Liver (tissue), 8 donors: ENCODE measurements at regions not wholly inside any gene's neighbourhood (a gene's known extent, or its start where the extent isn't known, plus 50 kb on each side); places are given as distances from the start of the nearest gene placed in this dataset.

ENCODE experiments used
- DNase-seq: peaks from one replicate; pipeline ENCODE4 v3.0.0-alpha.2; 2017; ENCODE audit warnings: low spot score
- H3K27ac ChIP-seq, 2 donors: one replicate each; pipeline ENCODE4 v1.7.0; 2013; ENCODE audit warnings: inconsistent platforms in 2 of 2, low read length in 2 of 2, control low read depth in 1 of 2, low read depth in 1 of 2, mild to moderate bottlenecking in 1 of 2
- H3K27me3 ChIP-seq, 4 donors: one replicate each; pipeline versions ENCODE4 v1.6.1 to v1.7.0; 2013; ENCODE audit warnings: low read length in 3 of 4, inconsistent platforms in 1 of 4, mild to moderate bottlenecking in 1 of 4, moderate library complexity in 1 of 4; ENCODE audit not compliant: control insufficient read depth in 4 of 4, insufficient read depth in 4 of 4
- H3K36me3 ChIP-seq, 4 donors: one replicate each; pipeline versions ENCODE4 v1.6.1 to v1.7.0; 2013; ENCODE audit warnings: low read length in 3 of 4, mild to moderate bottlenecking in 3 of 4, low read depth in 1 of 4, moderate library complexity in 1 of 4; ENCODE audit not compliant: control insufficient read depth in 4 of 4, insufficient read depth in 3 of 4
- H3K4me1 ChIP-seq, 4 donors: one replicate each; pipeline versions ENCODE4 v1.6.1 to v1.7.0; 2013; ENCODE audit warnings: low read length in 3 of 4, mild to moderate bottlenecking in 3 of 4, moderate library complexity in 1 of 4; ENCODE audit not compliant: control insufficient read depth in 4 of 4, insufficient read depth in 4 of 4
- H3K4me3 ChIP-seq, 3 donors: one replicate each; pipeline versions ENCODE4 v1.6.1 to v1.7.0; 2013; ENCODE audit warnings: low read length in 3 of 3, control low read depth in 1 of 3, low read depth in 1 of 3, mild to moderate bottlenecking in 1 of 3
- H3K9ac ChIP-seq, 2 donors: one replicate each; pipeline ENCODE4 v1.7.0; 2013; ENCODE audit warnings: low read length in 2 of 2, mild to moderate bottlenecking in 2 of 2, moderate library complexity in 2 of 2, control low read depth in 1 of 2, low read depth in 1 of 2
- H3K9me3 ChIP-seq, 4 donors: one replicate each; pipeline versions ENCODE4 v1.6.1 to v1.7.0; 2013; ENCODE audit warnings: low read length in 3 of 4; ENCODE audit not compliant: control insufficient read depth in 4 of 4
- FOXA1 ChIP-seq: IDR thresholded peaks from 2 replicates; pipeline ENCODE4 v1.6.1; 2016; ENCODE audit warnings: antibody characterized with exemption
- FOXA2 ChIP-seq: IDR thresholded peaks from 2 replicates; pipeline ENCODE4 v1.6.1; 2016; ENCODE audit warnings: antibody characterized with exemption
- HNF4A ChIP-seq, 2 donors: conservative IDR thresholded peaks; 2 replicates each; pipeline ENCODE4 v1.6.1; 2016; ENCODE audit warnings: antibody characterized with exemption in 2 of 2, mild to moderate bottlenecking in 2 of 2
- HNF4G ChIP-seq: IDR thresholded peaks from 2 replicates; pipeline ENCODE4 v1.6.1; 2016; ENCODE audit warnings: antibody characterized with exemption
- NR2F2 ChIP-seq: IDR thresholded peaks from 2 replicates; pipeline ENCODE4 v1.6.1; 2016; ENCODE audit warnings: antibody characterized with exemption
- RAD21 ChIP-seq, 2 donors: IDR thresholded peaks; 2 replicates each; pipeline ENCODE4 v1.6.1; 2016; ENCODE audit warnings: antibody characterized with exemption in 2 of 2, mild to moderate bottlenecking in 2 of 2
- RXRA ChIP-seq, 2 donors: IDR thresholded peaks; 2 replicates each; pipeline ENCODE4 v1.6.1; 2017 to 2018; ENCODE audit warnings: antibody characterized with exemption in 2 of 2, mild to moderate bottlenecking in 1 of 2
- SP1 ChIP-seq: IDR thresholded peaks from 2 replicates; pipeline ENCODE4 v1.6.1; 2018; ENCODE audit warnings: antibody characterized with exemption, mild to moderate bottlenecking
- YY1 ChIP-seq: IDR thresholded peaks from 2 replicates; pipeline ENCODE4 v1.6.1; 2016; ENCODE audit warnings: antibody characterized with exemption, mild to moderate bottlenecking
- whole genome bisulfite sequencing: extraction: QIAGEN DNeasy Blood & Tissue Kit; methylation state at CpG from one replicate; pipeline ENCODE4 v1.1.7; 2013; 5-methylcytosine and 5-hydroxymethylcytosine counted together
- TF ChIP-seq, protein P1 (sequence below): IDR thresholded peaks from 2 replicates; pipeline ENCODE4 v1.6.1; 2016; ENCODE audit warnings: antibody characterized with exemption
- TF ChIP-seq, protein P2 (sequence below): IDR thresholded peaks from 2 replicates; pipeline ENCODE4 v1.6.1; 2016; ENCODE audit warnings: antibody characterized with exemption
- TF ChIP-seq, protein P3 (sequence below): IDR thresholded peaks from 2 replicates; pipeline ENCODE4 v1.6.1; 2016; ENCODE audit warnings: antibody characterized with exemption, mild to moderate bottlenecking
- TF ChIP-seq, protein P4 (sequence below): fragments of 150-350 bp; IDR thresholded peaks from 2 replicates; pipeline ENCODE4 v1.5.1; 2017; ENCODE audit warnings: improper control_type of control experiment, low read depth, low read length; ENCODE audit not compliant: missing input control
- donor health status: healthy.
- donor health status: healthy.
- donor health status: healthy.
- donor health status: healthy.
- donor health status: healthy.

DNA sequence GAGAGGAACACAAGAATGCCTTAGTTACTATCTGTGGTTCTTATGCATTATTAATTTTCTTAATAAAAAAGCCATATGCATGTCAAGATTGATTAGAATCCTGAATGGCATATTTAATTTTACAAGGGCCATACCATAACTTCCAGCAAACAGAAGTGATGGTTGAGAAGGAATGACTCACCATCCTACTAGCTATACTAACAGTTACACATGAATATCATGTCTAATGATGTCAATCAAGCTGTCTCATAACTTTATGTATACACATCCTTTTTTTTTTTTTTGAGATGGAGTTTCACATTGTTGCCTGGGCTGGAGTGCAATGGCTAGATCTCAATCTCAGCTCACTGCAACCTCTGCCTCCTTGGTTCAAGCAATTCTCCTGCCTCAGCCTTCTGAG is 1123.9 kb downstream of the NLGN4Y start:
- Histone ChIP-seq H3K27ac (no peak overlapping the region), H3K4me3 (no peak overlapping the region), H3K9me3 (no peaks in the 10 kb centered on the region), H3K4me1 (no peaks in the 10 kb centered on the region), H3K36me3 (no peaks in the 10 kb centered on the region), H3K9ac (no peak overlapping the region), H3K27me3 (no peaks in the 10 kb centered on the region)
- no peak for DNase-seq
- TF ChIP-seq RXRA (IDR thresholded peaks at IDR 0.05) (no peak), HNF4G (no peak)

DNA sequence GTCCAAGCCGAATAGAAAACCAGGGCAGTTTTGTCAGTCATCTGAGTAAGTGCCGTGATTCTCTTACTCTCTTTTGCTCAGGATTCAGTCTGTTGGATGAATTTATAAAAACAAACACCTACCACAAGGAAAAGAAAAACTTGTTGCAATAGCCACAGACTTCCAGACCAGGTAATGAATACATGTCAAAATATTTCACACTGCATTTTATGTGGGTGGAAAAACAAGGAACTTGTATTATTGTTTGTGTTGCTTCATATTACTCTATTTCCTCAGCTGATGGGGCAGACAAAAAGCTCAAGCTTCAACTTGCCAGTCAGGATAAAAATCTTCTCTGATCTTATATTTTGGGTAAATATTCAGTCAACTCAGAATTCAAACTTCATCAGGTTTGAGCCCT is 1125.7 kb downstream of the NLGN4Y start:
- TF ChIP-seq, protein P1, sequence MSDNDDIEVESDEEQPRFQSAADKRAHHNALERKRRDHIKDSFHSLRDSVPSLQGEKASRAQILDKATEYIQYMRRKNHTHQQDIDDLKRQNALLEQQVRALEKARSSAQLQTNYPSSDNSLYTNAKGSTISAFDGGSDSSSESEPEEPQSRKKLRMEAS = no peak
- TF ChIP-seq SP1 (no peak), FOXA1 (no peak), NR2F2 (no peak), RXRA (IDR thresholded peaks at IDR 0.05) (no peak), HNF4G (no peak), HNF4A (conservative IDR thresholded peaks at IDR 0.05) (no peak), YY1 (no peak)
- TF ChIP-seq, protein P2, sequence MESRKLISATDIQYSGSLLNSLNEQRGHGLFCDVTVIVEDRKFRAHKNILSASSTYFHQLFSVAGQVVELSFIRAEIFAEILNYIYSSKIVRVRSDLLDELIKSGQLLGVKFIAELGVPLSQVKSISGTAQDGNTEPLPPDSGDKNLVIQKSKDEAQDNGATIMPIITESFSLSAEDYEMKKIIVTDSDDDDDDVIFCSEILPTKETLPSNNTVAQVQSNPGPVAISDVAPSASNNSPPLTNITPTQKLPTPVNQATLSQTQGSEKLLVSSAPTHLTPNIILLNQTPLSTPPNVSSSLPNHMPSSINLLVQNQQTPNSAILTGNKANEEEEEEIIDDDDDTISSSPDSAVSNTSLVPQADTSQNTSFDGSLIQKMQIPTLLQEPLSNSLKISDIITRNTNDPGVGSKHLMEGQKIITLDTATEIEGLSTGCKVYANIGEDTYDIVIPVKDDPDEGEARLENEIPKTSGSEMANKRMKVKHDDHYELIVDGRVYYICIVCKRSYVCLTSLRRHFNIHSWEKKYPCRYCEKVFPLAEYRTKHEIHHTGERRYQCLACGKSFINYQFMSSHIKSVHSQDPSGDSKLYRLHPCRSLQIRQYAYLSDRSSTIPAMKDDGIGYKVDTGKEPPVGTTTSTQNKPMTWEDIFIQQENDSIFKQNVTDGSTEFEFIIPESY = no peak
- TF ChIP-seq, protein P3, sequence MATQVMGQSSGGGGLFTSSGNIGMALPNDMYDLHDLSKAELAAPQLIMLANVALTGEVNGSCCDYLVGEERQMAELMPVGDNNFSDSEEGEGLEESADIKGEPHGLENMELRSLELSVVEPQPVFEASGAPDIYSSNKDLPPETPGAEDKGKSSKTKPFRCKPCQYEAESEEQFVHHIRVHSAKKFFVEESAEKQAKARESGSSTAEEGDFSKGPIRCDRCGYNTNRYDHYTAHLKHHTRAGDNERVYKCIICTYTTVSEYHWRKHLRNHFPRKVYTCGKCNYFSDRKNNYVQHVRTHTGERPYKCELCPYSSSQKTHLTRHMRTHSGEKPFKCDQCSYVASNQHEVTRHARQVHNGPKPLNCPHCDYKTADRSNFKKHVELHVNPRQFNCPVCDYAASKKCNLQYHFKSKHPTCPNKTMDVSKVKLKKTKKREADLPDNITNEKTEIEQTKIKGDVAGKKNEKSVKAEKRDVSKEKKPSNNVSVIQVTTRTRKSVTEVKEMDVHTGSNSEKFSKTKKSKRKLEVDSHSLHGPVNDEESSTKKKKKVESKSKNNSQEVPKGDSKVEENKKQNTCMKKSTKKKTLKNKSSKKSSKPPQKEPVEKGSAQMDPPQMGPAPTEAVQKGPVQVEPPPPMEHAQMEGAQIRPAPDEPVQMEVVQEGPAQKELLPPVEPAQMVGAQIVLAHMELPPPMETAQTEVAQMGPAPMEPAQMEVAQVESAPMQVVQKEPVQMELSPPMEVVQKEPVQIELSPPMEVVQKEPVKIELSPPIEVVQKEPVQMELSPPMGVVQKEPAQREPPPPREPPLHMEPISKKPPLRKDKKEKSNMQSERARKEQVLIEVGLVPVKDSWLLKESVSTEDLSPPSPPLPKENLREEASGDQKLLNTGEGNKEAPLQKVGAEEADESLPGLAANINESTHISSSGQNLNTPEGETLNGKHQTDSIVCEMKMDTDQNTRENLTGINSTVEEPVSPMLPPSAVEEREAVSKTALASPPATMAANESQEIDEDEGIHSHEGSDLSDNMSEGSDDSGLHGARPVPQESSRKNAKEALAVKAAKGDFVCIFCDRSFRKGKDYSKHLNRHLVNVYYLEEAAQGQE = no peak
- WGBS = 69% methylated on average over 2 of the region's 2 CpGs
- Histone ChIP-seq H3K4me3 (no peak overlapping the region), H3K36me3 (no peaks in the 10 kb centered on the region), H3K27ac (no peak overlapping the region), H3K4me1 (no peaks in the 10 kb centered on the region), H3K27me3 (no peaks in the 10 kb centered on the region), H3K9me3 (no peaks in the 10 kb centered on the region), H3K9ac (no peak overlapping the region)
- no peak for DNase-seq

DNA sequence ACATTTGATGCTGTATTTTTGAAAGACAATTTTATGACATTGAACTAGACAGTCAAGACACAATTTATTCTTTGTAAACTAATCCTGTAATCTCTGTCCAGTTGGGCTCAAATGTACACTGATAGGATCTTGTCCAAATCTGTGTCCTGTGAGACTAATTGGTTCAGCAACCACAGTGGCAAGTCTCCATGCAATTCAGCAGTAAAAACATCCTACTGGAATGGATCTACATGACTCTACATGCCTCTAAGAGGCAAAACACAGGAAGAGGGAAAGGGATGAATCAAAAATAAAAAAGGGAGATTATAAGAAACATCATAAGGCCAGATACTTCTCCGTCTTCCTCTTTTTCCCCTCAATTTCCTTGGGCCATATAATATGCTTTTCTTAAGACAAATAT is 1164.2 kb downstream of the NLGN4Y start:
- TF ChIP-seq SP1 (no peak), FOXA2 (no peak), RAD21 (IDR thresholded peaks at IDR 0.05) (no peak), HNF4A (conservative IDR thresholded peaks at IDR 0.05) (no peak), RXRA (IDR thresholded peaks at IDR 0.05) (no peak), HNF4G (no peak), NR2F2 (no peak)
- TF ChIP-seq, protein P2 = no peak
- TF ChIP-seq, protein P4, sequence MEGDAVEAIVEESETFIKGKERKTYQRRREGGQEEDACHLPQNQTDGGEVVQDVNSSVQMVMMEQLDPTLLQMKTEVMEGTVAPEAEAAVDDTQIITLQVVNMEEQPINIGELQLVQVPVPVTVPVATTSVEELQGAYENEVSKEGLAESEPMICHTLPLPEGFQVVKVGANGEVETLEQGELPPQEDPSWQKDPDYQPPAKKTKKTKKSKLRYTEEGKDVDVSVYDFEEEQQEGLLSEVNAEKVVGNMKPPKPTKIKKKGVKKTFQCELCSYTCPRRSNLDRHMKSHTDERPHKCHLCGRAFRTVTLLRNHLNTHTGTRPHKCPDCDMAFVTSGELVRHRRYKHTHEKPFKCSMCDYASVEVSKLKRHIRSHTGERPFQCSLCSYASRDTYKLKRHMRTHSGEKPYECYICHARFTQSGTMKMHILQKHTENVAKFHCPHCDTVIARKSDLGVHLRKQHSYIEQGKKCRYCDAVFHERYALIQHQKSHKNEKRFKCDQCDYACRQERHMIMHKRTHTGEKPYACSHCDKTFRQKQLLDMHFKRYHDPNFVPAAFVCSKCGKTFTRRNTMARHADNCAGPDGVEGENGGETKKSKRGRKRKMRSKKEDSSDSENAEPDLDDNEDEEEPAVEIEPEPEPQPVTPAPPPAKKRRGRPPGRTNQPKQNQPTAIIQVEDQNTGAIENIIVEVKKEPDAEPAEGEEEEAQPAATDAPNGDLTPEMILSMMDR = no peak
- TF ChIP-seq, protein P3 = no peak
- no peak overlapping the region for H3K4me3 ChIP-seq
- H3K9ac ChIP-seq = no peak overlapping the region
- DNase-seq = no peak
- WGBS = 90% methylated on average over 1 of the region's 1 CpG
- H3K36me3 ChIP-seq = no peaks in the 10 kb centered on the region
- H3K27me3 ChIP-seq = no peaks in the 10 kb centered on the region
- H3K27ac ChIP-seq = no peak overlapping the region
- no peaks in the 10 kb centered on the region for H3K4me1 ChIP-seq
- H3K9me3 ChIP-seq = no peaks in the 10 kb centered on the region
